GM19455 (cell line): ENCODE measurements at regions not wholly inside any gene's neighbourhood (a gene's known extent, or its start where the extent isn't known, plus 50 kb on each side); places are given as distances from the start of the nearest gene placed in this dataset.

ENCODE experiments used
- ATAC-seq: cut with Tn5 transposase; IDR thresholded peaks from one replicate; pipeline ENCODE4 v1.9.1; 2021; ENCODE audit not compliant: unreplicated experiment

DNA sequence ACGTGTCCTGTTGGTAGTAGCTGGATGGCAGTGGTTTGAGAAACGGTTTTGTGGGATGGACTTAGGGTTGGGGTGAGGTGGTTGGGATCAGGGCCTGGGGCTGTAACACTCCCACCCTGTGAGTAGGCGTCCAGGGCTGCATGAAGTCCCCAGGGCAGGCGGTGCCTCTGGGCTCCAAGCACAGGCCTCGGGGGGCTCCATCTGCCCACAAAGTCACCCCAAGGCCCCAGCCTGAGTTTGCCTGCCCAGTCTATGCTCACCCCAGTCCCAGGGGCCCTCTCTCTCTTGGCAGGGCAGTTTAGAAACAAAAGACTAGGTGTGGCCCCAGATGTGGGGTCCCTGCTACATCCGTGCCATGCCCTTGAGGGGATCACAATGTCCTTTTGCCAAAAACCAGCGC, 86.9 kb upstream of the PRR23E start:
- ATAC-seq, result no peak

DNA sequence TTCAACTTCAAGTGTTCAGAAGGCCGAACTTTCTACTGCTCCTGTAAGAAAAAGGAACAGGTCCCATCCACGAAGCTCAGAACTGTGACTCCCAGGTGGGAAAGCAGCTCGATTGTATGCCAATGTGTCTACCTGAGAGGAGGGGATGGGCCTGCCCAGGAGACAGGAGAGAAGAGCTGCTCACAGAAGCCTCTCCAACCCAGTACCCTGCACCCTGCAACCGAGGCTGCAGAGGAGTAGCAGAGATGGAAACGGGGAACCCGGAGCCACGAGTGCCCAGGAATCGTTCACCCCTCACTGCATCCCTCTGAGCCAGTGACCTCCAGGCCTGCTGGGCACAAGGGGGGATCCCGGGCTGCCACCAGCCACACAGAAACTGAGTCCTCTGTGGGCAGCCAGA, 86.5 kb upstream of the PRR23E start:
- ATAC-seq, result no peak

DNA sequence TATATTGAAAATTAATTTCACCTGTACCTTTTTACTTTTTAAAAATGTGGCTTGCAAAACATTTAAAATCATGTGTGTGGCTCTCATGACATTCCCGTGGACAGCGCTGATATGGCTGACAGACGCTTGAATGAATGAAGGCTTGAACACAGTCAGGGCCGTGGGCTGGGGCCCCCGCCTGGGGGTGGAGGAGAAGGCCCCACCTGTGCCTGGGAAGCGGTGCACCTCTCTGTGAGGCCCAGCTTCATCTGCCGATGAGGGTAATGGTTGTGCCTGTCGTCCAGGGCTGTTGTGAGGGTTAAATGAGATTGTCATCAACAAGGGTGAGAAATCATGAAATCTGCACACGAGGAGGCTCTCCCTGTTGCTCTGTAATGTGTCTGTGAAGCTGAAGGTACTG, 85.9 kb upstream of the PRR23E start:
- no peak for ATAC-seq

DNA sequence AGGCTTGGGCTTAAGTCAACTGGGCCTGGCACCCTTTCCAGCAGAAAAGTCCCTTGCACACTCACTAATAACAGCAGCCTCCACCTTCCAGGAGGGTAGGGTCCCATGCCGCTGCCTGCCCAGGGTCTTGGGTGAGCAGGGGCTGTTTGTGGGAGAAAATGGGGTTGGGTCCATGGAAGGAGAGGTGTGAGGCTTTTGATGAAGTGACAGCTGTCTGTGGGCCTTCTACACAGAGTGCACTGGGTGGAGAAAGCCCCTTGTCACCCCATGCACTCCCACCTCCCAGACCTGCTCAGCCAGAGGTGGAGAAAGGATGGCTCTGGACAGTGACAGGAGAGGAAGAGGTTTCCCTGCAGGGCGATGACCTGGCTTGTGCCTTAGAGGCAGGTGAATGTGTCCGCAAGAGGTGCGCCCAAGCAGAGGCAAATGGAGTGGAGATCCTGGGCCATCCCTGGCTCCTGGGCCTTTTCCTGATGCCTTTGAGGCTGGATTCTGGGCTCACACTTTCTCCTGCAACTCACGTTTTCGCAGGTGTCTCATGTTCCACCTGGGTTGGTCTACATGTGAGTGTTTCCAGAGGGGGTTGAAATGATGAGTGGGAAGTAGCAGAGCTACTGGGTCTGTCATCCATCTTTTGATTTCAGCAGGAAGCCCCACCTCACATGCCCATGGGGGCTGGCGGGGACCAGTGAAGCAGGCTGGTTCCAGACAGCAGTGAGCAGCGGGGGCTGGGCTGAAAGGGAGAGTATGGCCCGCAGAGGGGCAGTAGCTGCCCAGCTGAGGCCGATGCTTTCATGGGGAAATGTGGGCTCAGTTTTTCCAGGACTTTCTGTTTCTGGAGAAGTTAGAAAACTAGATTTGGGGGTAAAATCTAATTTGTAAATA, 85.2 kb upstream of the PRR23E start:
- no peak for ATAC-seq

DNA sequence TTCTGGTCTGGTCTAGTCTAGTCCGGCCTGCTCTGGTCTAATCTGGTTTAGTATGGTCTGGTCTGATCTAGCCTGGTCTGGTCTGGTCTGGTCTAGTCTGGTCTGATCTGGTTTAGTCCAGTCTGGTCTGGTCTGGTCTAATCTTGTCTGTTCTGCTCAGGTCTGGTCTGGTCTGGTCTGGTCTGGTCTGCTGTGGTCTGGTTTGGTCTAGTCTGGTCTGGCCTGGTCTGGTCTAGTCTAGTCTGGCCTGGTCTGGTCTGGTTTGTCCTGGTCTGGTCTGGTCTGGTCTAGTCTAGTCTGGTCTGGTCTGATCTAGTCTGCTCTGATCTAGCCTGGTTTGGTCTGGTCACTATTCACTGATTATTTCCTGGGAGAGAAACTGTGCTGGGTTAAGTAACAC, 84.1 kb upstream of the PRR23E start:
- no peak for ATAC-seq

GRCh38 chr3:127110982-127111693, 81.8 kb upstream of the PRR23E start:
- ATAC-seq, result no peak

GRCh38 chr3:127112796-127113570, 79.9 kb upstream of the PRR23E start:
- no peak for ATAC-seq

GRCh38 chr3:127113571-127113891, 79.4 kb upstream of the PRR23E start:
- no peak for ATAC-seq

DNA sequence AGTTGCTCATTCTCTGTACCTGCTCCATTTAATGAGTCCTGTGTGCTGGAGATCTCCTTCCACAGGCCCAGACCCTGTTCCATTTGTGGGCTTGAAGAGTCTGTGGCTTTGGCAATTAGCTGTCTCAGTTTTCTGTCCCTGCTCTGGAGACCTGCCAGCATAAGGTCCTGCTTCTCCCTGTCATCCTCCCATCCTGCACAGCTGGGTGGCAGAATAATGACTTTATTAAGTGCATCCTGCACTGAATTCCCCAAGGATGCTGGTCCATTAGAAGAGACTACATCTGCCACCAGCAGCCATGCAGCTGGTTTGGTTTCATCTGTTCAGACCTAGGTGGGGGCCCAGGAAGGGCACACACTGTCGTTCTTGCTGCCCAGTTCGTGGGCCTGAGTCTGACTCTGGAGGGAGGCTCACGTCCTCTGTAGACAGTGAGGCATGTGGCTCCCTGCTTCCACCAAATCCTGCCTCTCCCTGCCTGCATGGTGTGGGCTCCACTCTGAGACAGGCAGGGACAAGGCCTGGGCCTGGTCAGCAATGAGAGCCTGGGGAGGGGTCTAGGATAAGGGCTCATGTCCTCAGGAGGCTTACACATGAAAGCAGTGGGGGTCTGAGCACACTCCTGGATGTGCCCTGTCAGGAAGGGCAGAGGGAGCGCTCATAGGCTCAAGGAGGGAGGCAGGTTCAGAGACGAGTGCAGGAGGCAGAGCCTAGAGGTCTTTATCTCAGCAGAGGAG, 78.4 kb upstream of the PRR23E start:
- no peak for ATAC-seq

DNA sequence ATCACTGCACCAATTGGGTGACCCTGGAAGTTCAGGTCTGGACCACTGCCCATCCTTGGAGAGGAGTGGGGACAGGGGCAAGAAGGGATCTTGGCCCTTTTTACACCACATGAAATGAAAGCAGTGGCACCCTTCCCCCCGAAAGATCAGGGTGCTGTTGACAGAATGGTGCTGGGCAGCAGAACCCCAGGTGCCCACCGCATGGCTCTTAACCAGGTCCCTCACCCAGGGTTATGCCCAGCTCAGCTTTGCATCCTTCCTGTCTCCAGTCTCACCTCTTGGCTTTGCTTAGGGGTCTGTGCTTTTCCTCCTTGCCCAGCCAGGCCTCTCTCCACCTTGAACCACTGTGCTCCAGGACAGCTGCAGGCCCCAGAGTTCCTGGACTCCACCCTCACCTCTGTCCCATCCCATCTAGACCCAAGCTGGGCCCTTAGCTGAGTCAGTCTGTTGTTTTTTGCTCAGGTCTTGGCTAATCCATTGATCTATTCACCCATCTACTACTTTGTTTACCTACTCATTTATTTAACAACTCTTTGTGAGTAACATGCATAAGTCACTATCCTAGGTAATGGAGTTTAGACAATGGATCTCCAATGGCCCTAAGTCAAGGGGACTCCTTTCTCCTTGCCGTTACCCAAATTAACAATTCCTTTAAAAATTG, 77.1 kb upstream of the PRR23E start:
- ATAC-seq, result no peak

DNA sequence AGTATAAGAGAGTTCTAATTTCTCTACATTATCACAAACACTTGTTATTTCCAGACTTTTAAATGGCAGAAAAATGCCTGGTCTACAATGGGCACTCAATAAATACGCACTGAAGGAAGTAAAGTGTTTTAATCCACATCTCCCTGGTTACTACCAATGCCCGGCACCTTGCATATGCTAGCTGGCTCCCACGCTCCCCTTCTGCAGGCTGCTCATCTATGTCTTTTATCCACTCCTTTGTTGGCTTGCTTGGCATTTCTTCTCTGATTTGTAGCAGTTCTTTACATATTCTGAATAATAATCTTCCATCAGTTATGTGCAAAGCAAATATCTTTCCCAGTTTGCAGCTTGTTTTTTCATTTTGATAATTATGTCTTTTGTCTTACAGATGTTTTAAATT, 74.6 kb upstream of the PRR23E start:
- ATAC-seq, result no peak

- ATAC-seq, result no peak
Observed at GRCh38 chr3:127119693-127120464, 73.1 kb upstream of the PRR23E start.

DNA sequence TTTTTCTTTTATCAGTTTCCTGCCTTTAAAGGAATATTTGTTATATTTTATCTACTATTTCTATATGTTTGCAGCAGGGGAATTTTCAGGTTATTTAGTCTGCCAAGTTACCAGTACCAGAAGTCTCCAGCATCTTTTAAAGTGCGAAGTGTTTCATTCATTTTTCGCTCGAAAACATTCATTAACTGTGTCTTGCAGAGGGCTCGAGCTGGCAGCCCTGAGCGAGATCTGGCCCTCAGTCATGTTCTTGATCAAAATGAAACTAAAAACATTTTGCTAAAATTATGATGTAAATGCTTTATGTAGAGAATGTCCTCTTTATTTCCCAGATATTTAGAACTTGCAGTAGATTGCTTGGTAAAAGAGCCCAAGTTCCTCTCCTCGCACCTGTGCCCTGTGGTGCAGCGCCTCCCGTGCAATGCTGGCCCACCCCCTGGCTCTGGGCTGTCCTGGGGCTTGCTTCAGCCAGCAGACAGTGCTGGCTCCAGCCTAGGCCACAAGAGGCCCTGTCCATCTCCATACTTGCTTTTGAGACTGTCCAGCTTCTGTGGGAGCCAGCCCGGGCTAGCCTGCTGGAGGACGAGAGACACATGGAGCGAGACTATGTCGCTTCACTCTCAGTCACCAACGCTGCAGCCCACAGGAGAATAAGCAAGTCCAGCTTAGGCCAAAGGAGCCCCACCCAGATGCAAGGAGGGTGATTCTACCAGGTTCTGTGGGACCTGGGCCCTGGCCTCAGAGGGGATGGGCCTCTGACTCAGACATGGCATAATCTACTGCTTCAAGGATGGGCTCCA, 71.9 kb upstream of the PRR23E start:
- ATAC-seq, result no peak

DNA sequence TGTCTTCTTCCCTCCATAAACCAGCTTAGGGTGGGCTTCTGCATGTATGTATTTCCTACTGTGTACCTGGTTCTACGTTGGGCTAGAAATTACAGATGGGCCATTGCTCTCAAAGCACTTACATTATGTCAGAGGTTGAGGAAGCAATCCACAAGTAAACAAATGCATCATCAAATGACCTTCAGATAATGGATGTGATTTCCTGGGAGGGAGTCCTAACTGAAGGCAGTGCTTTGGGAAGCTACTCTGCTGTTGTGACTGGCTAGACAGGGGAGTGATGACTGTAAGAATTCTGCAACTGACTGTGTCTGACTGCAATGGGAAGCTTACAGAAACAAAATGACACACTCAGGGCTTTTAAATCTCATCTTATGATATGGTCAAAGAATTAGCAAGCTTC, 71.0 kb upstream of the PRR23E start:
- ATAC-seq, result no peak

GRCh38 chr3:127123533-127123932, 69.4 kb upstream of the PRR23E start:
- no peak for ATAC-seq

DNA sequence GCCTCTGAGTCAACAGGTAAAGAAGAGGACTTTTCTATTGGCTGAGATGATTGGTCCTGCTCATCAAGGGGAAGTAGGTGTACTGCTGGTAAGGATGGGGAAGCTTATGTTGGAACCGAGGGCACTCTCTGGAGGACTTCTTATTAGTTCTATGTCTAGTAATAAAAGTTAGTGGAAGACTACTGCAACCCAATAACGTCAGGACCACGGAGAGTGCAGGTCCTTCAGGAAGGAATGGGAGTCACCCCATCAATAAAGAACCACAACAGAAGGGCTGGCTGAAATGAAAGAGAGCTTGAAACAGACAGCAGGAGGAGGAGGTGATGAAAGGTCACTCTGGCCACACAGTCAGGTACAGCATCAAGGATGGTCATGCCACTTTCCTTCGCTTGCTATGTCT, 68.8 kb upstream of the PRR23E start:
- no peak for ATAC-seq

DNA sequence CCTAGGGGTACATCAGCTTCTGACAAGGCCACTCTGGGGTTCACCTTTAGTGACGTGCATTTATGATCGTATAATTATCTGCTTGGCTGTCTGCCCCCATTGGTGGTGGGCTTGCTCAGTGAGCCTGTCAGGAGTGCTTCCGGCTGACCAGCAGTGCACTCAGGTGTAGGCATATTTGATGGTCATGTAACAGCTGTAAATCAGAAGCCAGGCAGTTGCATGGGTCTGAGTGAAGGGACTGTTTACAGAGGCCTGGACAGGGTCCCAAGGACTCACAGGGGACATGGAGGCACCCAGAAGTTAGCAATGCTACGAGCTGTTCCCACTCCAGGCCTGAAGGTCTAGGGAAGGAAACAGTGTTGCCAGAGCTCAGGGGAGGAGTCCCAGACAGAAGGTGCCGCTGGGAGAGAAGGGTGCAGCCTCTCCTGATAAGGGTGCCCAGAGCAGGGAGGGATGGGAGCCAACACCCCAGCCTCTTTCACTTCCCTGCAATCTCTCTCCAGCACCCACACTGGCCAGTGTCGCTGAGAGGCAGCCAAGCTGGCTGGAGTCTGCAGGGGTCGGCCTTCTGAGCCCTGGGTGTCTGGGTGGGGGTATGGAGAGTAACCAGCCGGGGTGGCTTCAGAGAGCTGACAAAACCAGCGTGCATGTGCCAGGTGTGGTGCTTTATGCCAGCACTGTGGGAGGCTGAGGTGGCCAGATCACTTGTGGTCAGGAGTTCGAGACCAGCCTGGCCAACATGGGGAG, 61.3 kb upstream of the PRR23E start:
- no peak for ATAC-seq

DNA sequence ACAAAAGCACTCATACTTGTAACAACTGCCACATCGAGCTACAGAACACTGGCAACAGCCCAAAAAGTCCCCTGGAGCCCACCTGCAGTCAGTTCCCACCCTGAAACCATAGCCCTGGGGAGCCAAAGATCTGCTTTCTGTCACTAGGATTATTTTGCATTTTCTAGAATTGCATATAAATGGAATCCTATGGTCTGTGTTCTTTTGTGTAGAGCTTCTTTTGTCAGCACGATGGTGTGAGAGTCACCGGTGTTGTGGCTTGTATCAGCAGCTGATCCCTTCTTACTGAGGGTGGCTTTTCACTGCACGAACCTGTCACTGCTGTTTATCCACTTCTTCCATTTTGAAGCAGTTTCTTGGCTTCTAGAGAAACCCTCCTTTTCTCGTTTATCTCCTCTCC, 60.1 kb upstream of the PRR23E start:
- no peak for ATAC-seq
